CD14-positive monocyte (primary cell): ENCODE measurements at regions not wholly inside any gene's neighbourhood (a gene's known extent, or its start where the extent isn't known, plus 50 kb on each side); places are given as distances from the start of the nearest gene placed in this dataset.

Source experiments
- DNase-seq, 3 donors: peaks; one replicate each; pipeline ENCODE4 v3.0.0-alpha.2; 2011 to 2022
- H2AFZ ChIP-seq: 2 replicates; pipeline ENCODE4 v1.6.0; 2012; ENCODE audit warnings: mild to moderate bottlenecking, low read depth, low read length, inconsistent platforms; ENCODE audit not compliant: insufficient read depth, poor library complexity, severe bottlenecking
- H3K27ac ChIP-seq, 2 donors: 1 replicate in 1 of 2; 2 replicates in 1 of 2; pipeline ENCODE4 v1.5.1; 2012 to 2013; ENCODE audit warnings: low read length in 2 of 2, control low read depth in 1 of 2, inconsistent platforms in 1 of 2, low read depth in 1 of 2, mild to moderate bottlenecking in 1 of 2
- H3K27me3 ChIP-seq, 2 donors: one replicate each; pipeline versions ENCODE4 v1.6.0 to v1.6.1; 2011 to 2013; ENCODE audit warnings: low read length in 2 of 2; ENCODE audit not compliant: control insufficient read depth in 2 of 2, insufficient read depth in 2 of 2
- H3K36me3 ChIP-seq, 2 donors: replicated peaks in 1 of 2; 1 replicate in 1 of 2; 2 replicates in 1 of 2; pipeline versions ENCODE4 v1.5.1 to v1.6.1; 2012 to 2013; ENCODE audit warnings: low read length in 2 of 2, control low read depth in 1 of 2, inconsistent platforms in 1 of 2, mild to moderate bottlenecking in 1 of 2; ENCODE audit not compliant: insufficient read depth in 2 of 2, control insufficient read depth in 1 of 2
- H3K4me1 ChIP-seq, 2 donors: 1 replicate in 1 of 2; 2 replicates in 1 of 2; pipeline versions ENCODE4 v1.5.1 to v1.6.1; 2012 to 2013; ENCODE audit warnings: low read length in 2 of 2, control low read depth in 1 of 2, inconsistent platforms in 1 of 2, mild to moderate bottlenecking in 1 of 2, moderate library complexity in 1 of 2; ENCODE audit not compliant: insufficient read depth in 2 of 2, control insufficient read depth in 1 of 2
- H3K4me2 ChIP-seq: replicated peaks from 2 replicates; pipeline ENCODE3; 2012; ENCODE audit warnings: low read length, moderate library complexity, mild to moderate bottlenecking; ENCODE audit not compliant: poor library complexity, severe bottlenecking; ENCODE audit errors: extremely low read depth
- H3K4me3 ChIP-seq, 3 experiments: fragments of 200-600 bp in 1 of 3; sonication (generic) in 1 of 3; replicated peaks in 1 of 3; 1 replicate in 2 of 3; 2 replicates in 1 of 3; pipeline ENCODE4 v1.5.1; 2011 to 2013; ENCODE audit warnings: low read length in 3 of 3, mild to moderate bottlenecking in 3 of 3, control low read depth in 2 of 3, low read depth in 2 of 3, inconsistent platforms in 1 of 3, moderate library complexity in 1 of 3
- H3K79me2 ChIP-seq: 2 replicates; pipeline ENCODE4 v1.6.0; 2012; ENCODE audit warnings: mild to moderate bottlenecking, control low read depth, inconsistent platforms, low read length, moderate library complexity; ENCODE audit not compliant: insufficient read depth
- H3K9ac ChIP-seq: 2 replicates; pipeline ENCODE4 v1.6.0; 2017; ENCODE audit warnings: low read length, mild to moderate bottlenecking; ENCODE audit not compliant: insufficient read depth, poor library complexity, severe bottlenecking
- H3K9me3 ChIP-seq, 2 donors: replicated peaks in 1 of 2; 1 replicate in 1 of 2; 2 replicates in 1 of 2; pipeline versions ENCODE4 v1.5.1 to v1.6.1; 2012 to 2013; ENCODE audit warnings: low read length in 2 of 2, control low read depth in 1 of 2; ENCODE audit not compliant: control insufficient read depth in 1 of 2, insufficient read depth in 1 of 2
- H4K20me1 ChIP-seq: 2 replicates; pipeline ENCODE4 v1.6.0; 2012; ENCODE audit warnings: mild to moderate bottlenecking, low read length, control low read depth, moderate library complexity; ENCODE audit not compliant: insufficient read depth
- H3K27ac Mint-ChIP-seq, 7 donors: one replicate each; pipeline ENCODE4 v1.8.0; 2020; ENCODE audit warnings: mild to moderate bottlenecking in 7 of 7, mixed read lengths in 7 of 7, moderate library complexity in 6 of 7, inconsistent platforms in 2 of 7
- H3K27me3 Mint-ChIP-seq, 3 donors: one replicate each; pipeline ENCODE4 v1.8.0; 2021 to 2022; ENCODE audit warnings: low read depth in 3 of 3, mild to moderate bottlenecking in 3 of 3, mixed read lengths in 3 of 3, moderate library complexity in 3 of 3, inconsistent platforms in 1 of 3
- H3K36me3 Mint-ChIP-seq, 2 donors: one replicate each; pipeline ENCODE4 v1.8.0; 2020; ENCODE audit warnings: mixed read lengths in 2 of 2, inconsistent platforms in 1 of 2, mild to moderate bottlenecking in 1 of 2
- H3K4me1 Mint-ChIP-seq: one replicate; pipeline ENCODE4 v1.8.0; 2020; ENCODE audit warnings: mild to moderate bottlenecking, mixed read lengths
- H3K4me3 Mint-ChIP-seq, 2 donors: one replicate each; pipeline ENCODE4 v1.8.0; 2020; ENCODE audit warnings: mild to moderate bottlenecking in 2 of 2, mixed read lengths in 2 of 2, moderate library complexity in 1 of 2
- H3K9me3 Mint-ChIP-seq, 7 donors: one replicate each; pipeline ENCODE4 v1.8.0; 2020 to 2022; ENCODE audit warnings: mixed read lengths in 7 of 7, mild to moderate bottlenecking in 6 of 7, moderate library complexity in 6 of 7, inconsistent platforms in 2 of 7
- CTCF ChIP-seq: fragments of 200-600 bp; IDR thresholded peaks from one replicate; pipeline ENCODE4 v1.8.0; 2022; ENCODE audit warnings: antibody characterized with exemption, mild to moderate bottlenecking
- WGBS: methylation state at CpG from one replicate; pipeline ENCODE4 v1.1.5; 2013; ENCODE audit warnings: missing lambda C conversion rate; ENCODE audit not compliant: insufficient coverage; 5-methylcytosine and 5-hydroxymethylcytosine counted together
- intact Hi-C, 2 donors: fragments of 100-400 bp; cut with micrococcal nuclease; formaldehyde crosslinking; loops; one replicate each; pipeline versions ENCODE4 v1.15.0 to v1.15.1; 2023

GRCh38 chr17:79428988-79429387 lies 181.9 kb downstream of the RBFOX3 start:
- Mint-ChIP-seq H3K36me3 (no peaks in the 10 kb centered on the region), H3K27ac (peak overlapping the region in 1 of 7 donors; percentile 62), H3K4me1 (no peaks in the 10 kb centered on the region), H3K27me3 (peaks cover 2 to 21% (median 12%) of the 10 kb centered on the region in 3 donors), H3K4me3 (no peak overlapping the region), H3K9me3 (peaks cover 0 to 3% (median 0%) of the 10 kb centered on the region in 7 donors)
- Histone ChIP-seq H3K79me2 (no peaks in the 10 kb centered on the region), H3K27me3 (no peaks in the 10 kb centered on the region), H2AFZ (no peak overlapping the region), H3K4me3 (no peak overlapping the region), H3K27ac (no peak overlapping the region), H3K9me3 (peaks cover 0 to 1% of the 10 kb centered on the region in 2 donors), H3K9ac (no peak overlapping the region), H3K36me3 (no peaks in the 10 kb centered on the region), H3K4me2 (no peak overlapping the region), H3K4me1 (no peaks in the 10 kb centered on the region), H4K20me1 (no peaks in the 10 kb centered on the region)
- intact Hi-C loops, result no loop called here
- no peak for TF ChIP-seq CTCF
- DNase-seq, result no peak
- WGBS, result 85% methylated on average over 12 of the region's 12 CpGs

- 73% methylated on average over 17 of the region's 24 CpGs for WGBS
Measured at GRCh38 chr17:79427621-79428539, 183.0 kb downstream of the RBFOX3 start.

More at GRCh38 chr17:79427621-79428539, 183.0 kb downstream of the RBFOX3 start:
- peaks cover 3 to 21% (median 10%) of the 10 kb centered on the region in 3 donors for H3K27me3 Mint-ChIP-seq
- H3K36me3 ChIP-seq, result no peaks in the 10 kb centered on the region
- no peak overlapping the region for H3K4me2 ChIP-seq
- no peak overlapping the region for H3K27ac ChIP-seq
- no peak for TF ChIP-seq CTCF
- H3K27ac Mint-ChIP-seq, result no peak overlapping the region
- H3K4me1 ChIP-seq, result no peaks in the 10 kb centered on the region
- H3K9me3 Mint-ChIP-seq, result no peaks in the 10 kb centered on the region
- H3K9ac ChIP-seq, result no peak overlapping the region
- no peak overlapping the region for H2AFZ ChIP-seq
- H3K4me1 Mint-ChIP-seq, result no peaks in the 10 kb centered on the region
- H3K4me3 Mint-ChIP-seq, result no peak overlapping the region
- H3K9me3 ChIP-seq, result no peaks in the 10 kb centered on the region
- no peaks in the 10 kb centered on the region for H4K20me1 ChIP-seq
- DNase-seq, result no peak
- intact Hi-C loops, result no loop called here
- H3K27me3 ChIP-seq, result no peaks in the 10 kb centered on the region
- H3K79me2 ChIP-seq, result no peaks in the 10 kb centered on the region
- no peaks in the 10 kb centered on the region for H3K36me3 Mint-ChIP-seq
- no peak overlapping the region for H3K4me3 ChIP-seq
